HepG2 (cell line): ENCODE measurements at regions not wholly inside any gene's neighbourhood (a gene's known extent, or its start where the extent isn't known, plus 50 kb on each side); places are given as distances from the start of the nearest gene placed in this dataset.

Experiments used
- ATF7 ChIP-seq, 2 experiments: fragments of 450-650 bp in 1 of 2; sonication (generic) in 1 of 2; formaldehyde crosslinking in 1 of 2; IDR thresholded peaks; 2 replicates each; pipeline versions ENCODE4 v1.4.0 to v1.6.1; 2016 to 2020; ENCODE audit warnings: antibody characterized with exemption in 1 of 2, mild to moderate bottlenecking in 1 of 2, missing genetic modification reagents in 1 of 2
- BHLHE40 ChIP-seq: IDR thresholded peaks from 2 replicates; pipeline ENCODE4 v1.6.1; 2011; ENCODE audit warnings: low read length, improper control_type of control experiment
- CEBPB ChIP-seq: IDR thresholded peaks from 2 replicates; pipeline ENCODE4 v1.6.1; 2011; ENCODE audit warnings: low read depth, low read length, improper control_type of control experiment, borderline replicate concordance
- EP300 ChIP-seq, 3 experiments: sonication (generic) in 1 of 3; formaldehyde crosslinking in 1 of 3; IDR thresholded peaks; 2 replicates each; pipeline versions ENCODE4 v1.5.1 to v1.6.1; 2011 to 2020; ENCODE audit warnings: low read depth in 2 of 3, low read length in 2 of 3, borderline replicate concordance in 1 of 3, improper control_type of control experiment in 1 of 3, mild to moderate bottlenecking in 1 of 3, missing genetic modification reagents in 1 of 3, moderate library complexity in 1 of 3
- FLYWCH1 ChIP-seq: sonication (generic); formaldehyde crosslinking; IDR thresholded peaks from 2 replicates; pipeline ENCODE4 v1.8.1; 2023; ENCODE audit warnings: mild to moderate bottlenecking, missing genetic modification reagents
- NR2F2 ChIP-seq: IDR thresholded peaks from 2 replicates; pipeline ENCODE4 v1.6.1; 2012; ENCODE audit warnings: low read depth, inconsistent platforms, borderline replicate concordance
- NR3C1 ChIP-seq: sonication (generic); formaldehyde crosslinking; IDR thresholded peaks from 2 replicates; pipeline ENCODE4 v1.4.0; 2020; ENCODE audit warnings: missing genetic modification reagents
- TRIM22 ChIP-seq: fragments of 450-650 bp; IDR thresholded peaks from 2 replicates; pipeline ENCODE4 v1.6.1; 2017
- ZFP1 ChIP-seq: IDR thresholded peaks from 2 replicates; pipeline ENCODE4 v1.6.1; 2016
- ZNF121 ChIP-seq: sonication (generic); formaldehyde crosslinking; IDR thresholded peaks from 2 replicates; pipeline ENCODE4 v1.5.0; 2020; ENCODE audit warnings: mild to moderate bottlenecking, missing genetic modification reagents
- ZZZ3 ChIP-seq: sonication (generic); formaldehyde crosslinking; IDR thresholded peaks from 2 replicates; pipeline ENCODE4 v1.4.0; 2020; ENCODE audit warnings: missing genetic modification reagents, mild to moderate bottlenecking, borderline replicate concordance

- TF ChIP-seq ZZZ3 (CRISPR knock-in tag) (no peak), FLYWCH1 (CRISPR knock-in tag) (no peak), ATF7 (IDR thresholded peaks at IDR 0.05) (no peak), ATF7 (CRISPR knock-in tag; IDR thresholded peaks at IDR 0.05) (no peak), EP300 (IDR thresholded peaks at IDR 0.05; ENCODE audit: low read depth in 2 of 2, low read length in 2 of 2) (no peak), EP300 (CRISPR knock-in tag; IDR thresholded peaks at IDR 0.05; ENCODE audit: borderline replicate concordance) (no peak), NR2F2 (no peak), ZFP1 (CRISPR knock-in tag) (no peak), BHLHE40 (no peak), CEBPB (no peak), NR3C1 (no peak), TRIM22 (no peak), ZNF121 (CRISPR knock-in tag) (no peak)
These were observed 125.9 kb upstream of the FOXN3 start for GRCh38 chr14:89542786-89543424.
